Mesothelial cell of epicardium (in vitro differentiated cells): ENCODE measurements at regions not wholly inside any gene's neighbourhood (a gene's known extent, or its start where the extent isn't known, plus 50 kb on each side); places are given as distances from the start of the nearest gene placed in this dataset.
"Not testable (repeated sequence)": the region's sequence is repeated elsewhere in the genome, so short reads cannot be mapped to it uniquely, and the experiment has no call there.

ENCODE experiments used
- DNase-seq, 2 experiments: peaks; one replicate each; pipeline ENCODE4 v3.0.0; 2021; ENCODE audit warnings: low spot score in 2 of 2; ENCODE audit not compliant: unreplicated experiment in 2 of 2
- H3K27ac Mint-ChIP-seq: 2 replicates; pipeline ENCODE4 v1.8.0; 2021; ENCODE audit warnings: mixed read lengths
- H3K27me3 Mint-ChIP-seq: 2 replicates; pipeline ENCODE4 v1.8.0; 2021; ENCODE audit warnings: low read depth, mixed read lengths
- H3K36me3 Mint-ChIP-seq: 2 replicates; pipeline ENCODE4 v1.8.0; 2021; ENCODE audit warnings: mixed read lengths
- H3K4me1 Mint-ChIP-seq: 2 replicates; pipeline ENCODE4 v1.8.0; 2021; ENCODE audit warnings: mixed read lengths
- H3K4me3 Mint-ChIP-seq: 2 replicates; pipeline ENCODE4 v1.8.0; 2021; ENCODE audit warnings: mild to moderate bottlenecking, moderate library complexity, mixed read lengths
- H3K9me3 Mint-ChIP-seq: 2 replicates; pipeline ENCODE4 v1.8.0; 2021; ENCODE audit warnings: mixed read lengths
- TF ChIP-seq, protein P1 (sequence below): fragments of 200-600 bp; sonication (generic); IDR thresholded peaks from one replicate; pipeline ENCODE4 v1.5.0; 2021; ENCODE audit warnings: antibody characterized with exemption; ENCODE audit not compliant: unreplicated experiment

DNA sequence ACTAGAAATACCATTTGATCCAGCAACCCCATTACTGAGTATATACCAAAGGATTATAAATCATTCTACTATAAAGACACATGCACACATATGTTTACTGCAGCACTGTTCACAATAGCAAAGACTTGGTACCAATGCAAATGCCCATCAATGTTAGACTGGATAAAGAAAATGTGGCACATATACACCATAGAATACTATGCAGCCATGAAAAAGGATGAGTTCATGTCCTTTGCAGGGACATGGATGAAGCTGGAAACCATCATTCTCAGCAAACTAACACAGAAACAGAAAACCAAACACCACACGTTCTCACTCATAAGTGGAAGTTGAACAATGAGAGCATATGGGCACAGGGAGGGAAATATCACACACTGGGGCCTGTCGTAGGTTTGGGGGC is 106.0 kb downstream of the SPATA18 start:
- H3K9me3 Mint-ChIP-seq = peaks cover 25% of the 10 kb centered on the region
- not testable (repeated sequence) for DNase-seq, H3K36me3 Mint-ChIP-seq, H3K4me3 Mint-ChIP-seq, H3K4me1 Mint-ChIP-seq, H3K27ac Mint-ChIP-seq
- peaks cover 24% of the 10 kb centered on the region for H3K27me3 Mint-ChIP-seq

- H3K4me3 Mint-ChIP-seq = no peak overlapping the region
Observed at GRCh38 chr4:52157641-52158316, 106.7 kb downstream of the SPATA18 start.

GRCh38 chr4:52160859-52161258 is 109.8 kb downstream of the SPATA18 start:
- DNase-seq = no peak

More at GRCh38 chr4:52157641-52158316, 106.7 kb downstream of the SPATA18 start:
- H3K27me3 Mint-ChIP-seq = peaks cover 31% of the 10 kb centered on the region
- TF ChIP-seq, protein P1, sequence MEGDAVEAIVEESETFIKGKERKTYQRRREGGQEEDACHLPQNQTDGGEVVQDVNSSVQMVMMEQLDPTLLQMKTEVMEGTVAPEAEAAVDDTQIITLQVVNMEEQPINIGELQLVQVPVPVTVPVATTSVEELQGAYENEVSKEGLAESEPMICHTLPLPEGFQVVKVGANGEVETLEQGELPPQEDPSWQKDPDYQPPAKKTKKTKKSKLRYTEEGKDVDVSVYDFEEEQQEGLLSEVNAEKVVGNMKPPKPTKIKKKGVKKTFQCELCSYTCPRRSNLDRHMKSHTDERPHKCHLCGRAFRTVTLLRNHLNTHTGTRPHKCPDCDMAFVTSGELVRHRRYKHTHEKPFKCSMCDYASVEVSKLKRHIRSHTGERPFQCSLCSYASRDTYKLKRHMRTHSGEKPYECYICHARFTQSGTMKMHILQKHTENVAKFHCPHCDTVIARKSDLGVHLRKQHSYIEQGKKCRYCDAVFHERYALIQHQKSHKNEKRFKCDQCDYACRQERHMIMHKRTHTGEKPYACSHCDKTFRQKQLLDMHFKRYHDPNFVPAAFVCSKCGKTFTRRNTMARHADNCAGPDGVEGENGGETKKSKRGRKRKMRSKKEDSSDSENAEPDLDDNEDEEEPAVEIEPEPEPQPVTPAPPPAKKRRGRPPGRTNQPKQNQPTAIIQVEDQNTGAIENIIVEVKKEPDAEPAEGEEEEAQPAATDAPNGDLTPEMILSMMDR = no peak
- no peak for DNase-seq
- H3K4me1 Mint-ChIP-seq = no peaks in the 10 kb centered on the region
- H3K9me3 Mint-ChIP-seq = peaks cover 25% of the 10 kb centered on the region
- no peaks in the 10 kb centered on the region for H3K36me3 Mint-ChIP-seq
- no peak overlapping the region for H3K27ac Mint-ChIP-seq

GRCh38 chr4:52164116-52164515 is 113.0 kb downstream of the SPATA18 start:
- Mint-ChIP-seq H3K27me3 (peaks cover 26% of the 10 kb centered on the region), H3K36me3 (no peaks in the 10 kb centered on the region), H3K9me3 (peaks cover 11% of the 10 kb centered on the region), H3K27ac (no peak overlapping the region), H3K4me3 (no peak overlapping the region), H3K4me1 (no peaks in the 10 kb centered on the region)
- DNase-seq = no peak
- TF ChIP-seq, protein P1 = no peak

More at GRCh38 chr4:52160859-52161258, 109.8 kb downstream of the SPATA18 start:
- peaks cover 23% of the 10 kb centered on the region for H3K27me3 Mint-ChIP-seq
- no peak overlapping the region for H3K27ac Mint-ChIP-seq
- peaks cover 2% of the 10 kb centered on the region for H3K9me3 Mint-ChIP-seq
- no peaks in the 10 kb centered on the region for H3K4me1 Mint-ChIP-seq
- no peak overlapping the region for H3K4me3 Mint-ChIP-seq
- H3K36me3 Mint-ChIP-seq = no peaks in the 10 kb centered on the region
- TF ChIP-seq, protein P1 = no peak

DNA sequence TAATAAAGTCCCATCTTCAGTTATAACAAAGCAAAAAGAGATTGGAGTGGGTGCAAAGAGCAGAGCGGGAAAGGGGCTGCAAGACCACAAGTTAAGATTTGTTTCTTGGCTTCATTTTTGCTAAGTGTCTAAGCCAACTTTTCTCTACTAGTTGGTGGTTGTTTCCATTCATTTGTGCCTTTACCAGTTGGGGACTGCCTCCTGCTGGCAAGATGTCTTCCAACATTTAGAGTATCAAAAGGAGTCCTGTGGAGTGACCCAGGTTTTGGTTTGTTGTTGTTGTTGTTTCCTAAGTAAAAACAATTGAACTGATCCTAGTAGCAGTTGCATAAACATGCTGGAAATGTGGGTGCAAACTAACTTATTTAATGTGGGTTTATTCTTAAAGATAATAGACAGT is 121.1 kb downstream of the SPATA18 start:
- Mint-ChIP-seq H3K9me3 (peaks cover 7% of the 10 kb centered on the region), H3K27ac (no peak overlapping the region), H3K4me3 (no peak overlapping the region), H3K27me3 (peaks cover 5% of the 10 kb centered on the region), H3K36me3 (no peaks in the 10 kb centered on the region), H3K4me1 (peaks cover 5% of the 10 kb centered on the region)
- DNase-seq = no peak
- TF ChIP-seq, protein P1 = no peak

GRCh38 chr4:52173470-52174045 is 122.5 kb downstream of the SPATA18 start:
- H3K4me3 Mint-ChIP-seq = no peak overlapping the region
- H3K4me1 Mint-ChIP-seq = peaks cover 5% of the 10 kb centered on the region
- H3K27ac Mint-ChIP-seq = no peak overlapping the region
- H3K27me3 Mint-ChIP-seq = peaks cover 7% of the 10 kb centered on the region
- peaks cover 18% of the 10 kb centered on the region for H3K9me3 Mint-ChIP-seq
- no peak for DNase-seq
- TF ChIP-seq, protein P1 = no peak
- H3K36me3 Mint-ChIP-seq = no peaks in the 10 kb centered on the region
